Dermis blood vessel endothelial cell (primary cell): ENCODE measurements at regions not wholly inside any gene's neighbourhood (a gene's known extent, or its start where the extent isn't known, plus 50 kb on each side); places are given as distances from the start of the nearest gene placed in this dataset.

Source experiments
- DNase-seq: peaks from one replicate; pipeline ENCODE4 v3.0.0; 2010

GRCh38 chr2:106720026-106720425 is 165.9 kb downstream of the ST6GAL2 start:
- DNase-seq, result no peak

- DNase-seq, result no peak
These were observed 161.6 kb downstream of the ST6GAL2 start for GRCh38 chr2:106724301-106724794.

GRCh38 chr2:106734165-106734564 is 151.8 kb downstream of the ST6GAL2 start:
- DNase-seq, result no peak

GRCh38 chr2:106735807-106736206 is 150.2 kb downstream of the ST6GAL2 start:
- DNase-seq, result no peak

- no peak for DNase-seq
These were observed 149.7 kb downstream of the ST6GAL2 start for GRCh38 chr2:106736221-106736620.

GRCh38 chr2:106745468-106745867 is 140.5 kb downstream of the ST6GAL2 start:
- no peak for DNase-seq

- DNase-seq, result no peak
These were observed 136.1 kb downstream of the ST6GAL2 start for GRCh38 chr2:106749823-106750222.
